ENCODE measurements at regions not wholly inside any gene's neighbourhood (a gene's known extent, or its start where the extent isn't known, plus 50 kb on each side); places are given as distances from the start of the nearest gene placed in this dataset.

DNA sequence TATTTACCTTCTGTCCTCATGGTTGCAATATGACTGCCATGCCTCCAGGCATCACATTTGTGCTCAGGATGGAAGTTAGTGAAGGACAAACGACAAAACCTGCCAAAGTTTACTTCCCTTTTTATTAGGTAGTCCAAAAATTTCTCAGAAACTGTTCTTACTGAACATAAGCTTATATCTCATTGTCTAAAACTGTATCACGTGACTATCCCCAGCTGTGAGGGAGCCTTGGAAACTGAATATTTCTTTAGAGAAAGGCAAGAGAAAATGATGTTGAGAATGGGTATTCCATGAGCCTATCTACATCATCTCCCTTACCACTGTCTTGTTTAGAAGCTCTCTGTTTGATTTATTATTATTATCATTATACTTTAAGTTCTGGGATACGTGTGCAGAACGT lies 169.1 kb upstream of the ADRA1D start:
- TF ChIP-seq, protein P1, sequence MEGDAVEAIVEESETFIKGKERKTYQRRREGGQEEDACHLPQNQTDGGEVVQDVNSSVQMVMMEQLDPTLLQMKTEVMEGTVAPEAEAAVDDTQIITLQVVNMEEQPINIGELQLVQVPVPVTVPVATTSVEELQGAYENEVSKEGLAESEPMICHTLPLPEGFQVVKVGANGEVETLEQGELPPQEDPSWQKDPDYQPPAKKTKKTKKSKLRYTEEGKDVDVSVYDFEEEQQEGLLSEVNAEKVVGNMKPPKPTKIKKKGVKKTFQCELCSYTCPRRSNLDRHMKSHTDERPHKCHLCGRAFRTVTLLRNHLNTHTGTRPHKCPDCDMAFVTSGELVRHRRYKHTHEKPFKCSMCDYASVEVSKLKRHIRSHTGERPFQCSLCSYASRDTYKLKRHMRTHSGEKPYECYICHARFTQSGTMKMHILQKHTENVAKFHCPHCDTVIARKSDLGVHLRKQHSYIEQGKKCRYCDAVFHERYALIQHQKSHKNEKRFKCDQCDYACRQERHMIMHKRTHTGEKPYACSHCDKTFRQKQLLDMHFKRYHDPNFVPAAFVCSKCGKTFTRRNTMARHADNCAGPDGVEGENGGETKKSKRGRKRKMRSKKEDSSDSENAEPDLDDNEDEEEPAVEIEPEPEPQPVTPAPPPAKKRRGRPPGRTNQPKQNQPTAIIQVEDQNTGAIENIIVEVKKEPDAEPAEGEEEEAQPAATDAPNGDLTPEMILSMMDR (IDR thresholded peaks at IDR 0.05), result no peak
- TF ChIP-seq POLR2A (IDR thresholded peaks at IDR 0.05) (no peak), POLR2AphosphoS5 (IDR thresholded peaks at IDR 0.05) (no peak)
